Natural killer cell (primary cell): ENCODE measurements at regions not wholly inside any gene's neighbourhood (a gene's known extent, or its start where the extent isn't known, plus 50 kb on each side); places are given as distances from the start of the nearest gene placed in this dataset.

Source experiments
- ATAC-seq, 3 donors: fragments of 150-1000 bp in 2 of 3; fragments of 200-7000 bp in 1 of 3; cut with Tn5 transposase; 1 replicate in 1 of 3; 2 replicates in 2 of 3; pipeline ENCODE4 v1.10.0; 2021; ENCODE audit warnings: mild to moderate bottlenecking in 2 of 3, moderate library complexity in 2 of 3
- DNase-seq, 2 donors: peaks; one replicate each; pipeline versions ENCODE4 v3.0.0 to v3.0.0-alpha.2; 2013 to 2021; ENCODE audit warnings: mixed read lengths in 1 of 2
- H3K27ac ChIP-seq: one replicate; pipeline ENCODE4 v1.5.1; 2013; ENCODE audit warnings: mild to moderate bottlenecking, low read length
- H3K27me3 ChIP-seq: one replicate; pipeline ENCODE4 v1.6.1; 2013; ENCODE audit warnings: low read length; ENCODE audit not compliant: control insufficient read depth, insufficient read depth
- H3K36me3 ChIP-seq: one replicate; pipeline ENCODE4 v1.6.1; 2013; ENCODE audit warnings: low read length; ENCODE audit not compliant: control insufficient read depth, insufficient read depth
- H3K4me1 ChIP-seq: one replicate; pipeline ENCODE4 v1.6.1; 2013; ENCODE audit warnings: low read length; ENCODE audit not compliant: control insufficient read depth, insufficient read depth
- H3K4me3 ChIP-seq: one replicate; pipeline ENCODE4 v1.5.1; 2013; ENCODE audit warnings: low read length
- H3K9me3 ChIP-seq: one replicate; pipeline ENCODE4 v1.6.1; 2013; ENCODE audit warnings: low read length; ENCODE audit not compliant: control insufficient read depth, insufficient read depth
- H3K27ac Mint-ChIP-seq, 2 donors: one replicate each; pipeline ENCODE4 v1.8.0; 2022; ENCODE audit warnings: mild to moderate bottlenecking in 2 of 2, mixed read lengths in 2 of 2, moderate library complexity in 1 of 2
- H3K27me3 Mint-ChIP-seq, 2 donors: one replicate each; pipeline ENCODE4 v1.8.0; 2022; ENCODE audit warnings: low read depth in 2 of 2, mixed read lengths in 2 of 2
- H3K36me3 Mint-ChIP-seq: one replicate; pipeline ENCODE4 v1.8.0; 2022; ENCODE audit warnings: mixed read lengths
- H3K4me1 Mint-ChIP-seq, 2 donors: one replicate each; pipeline ENCODE4 v1.8.0; 2022; ENCODE audit warnings: mixed read lengths in 2 of 2
- H3K4me3 Mint-ChIP-seq: one replicate; pipeline ENCODE4 v1.8.0; 2022; ENCODE audit warnings: mild to moderate bottlenecking, moderate library complexity, mixed read lengths
- H3K9me3 Mint-ChIP-seq, 2 donors: one replicate each; pipeline ENCODE4 v1.8.0; 2022; ENCODE audit warnings: mixed read lengths in 2 of 2
- CTCF ChIP-seq: fragments of 200-600 bp; IDR thresholded peaks from one replicate; pipeline ENCODE4 v1.8.0; 2022; ENCODE audit warnings: antibody characterized with exemption
- WGBS: methylation state at CpG from one replicate; pipeline ENCODE4 v1.1.7; 2013; ENCODE audit warnings: missing lambda C conversion rate; ENCODE audit not compliant: insufficient coverage; 5-methylcytosine and 5-hydroxymethylcytosine counted together
- intact Hi-C: fragments of 100-400 bp; cut with micrococcal nuclease; formaldehyde crosslinking; loops from one replicate; pipeline ENCODE4 v1.14.2; 2022

GRCh38 chr3:143901105-143901504 lies 52.8 kb upstream of the SLC9A9 start:
- ATAC-seq, result no peak
- intact Hi-C loops, result no loop called here

GRCh38 chr3:143902210-143902609 lies 53.9 kb upstream of the SLC9A9 start:
- H3K4me1 Mint-ChIP-seq, result no peaks in the 10 kb centered on the region
- no peaks in the 10 kb centered on the region for H3K36me3 Mint-ChIP-seq
- H3K27ac Mint-ChIP-seq, result no peak overlapping the region
- no peaks in the 10 kb centered on the region for H3K4me1 ChIP-seq
- H3K9me3 Mint-ChIP-seq, result no peaks in the 10 kb centered on the region
- H3K4me3 ChIP-seq, result no peak overlapping the region
- intact Hi-C loops, result no loop called here
- WGBS, result 90% methylated on average over 3 of the region's 3 CpGs
- no peaks in the 10 kb centered on the region for H3K9me3 ChIP-seq
- peaks cover 2% of the 10 kb centered on the region for H3K27me3 ChIP-seq
- H3K4me3 Mint-ChIP-seq, result no peak overlapping the region
- no peaks in the 10 kb centered on the region for H3K36me3 ChIP-seq
- H3K27ac ChIP-seq, result no peak overlapping the region
- H3K27me3 Mint-ChIP-seq, result peaks cover 3 to 8% of the 10 kb centered on the region in 2 donors
- DNase-seq (no peak), ATAC-seq (no peak)
- no peak for TF ChIP-seq CTCF

More at GRCh38 chr3:143901105-143901504, 52.8 kb upstream of the SLC9A9 start:
- no peak overlapping the region for H3K27ac Mint-ChIP-seq
- H3K4me1 Mint-ChIP-seq, result no peaks in the 10 kb centered on the region
- Histone ChIP-seq H3K27me3 (peaks cover 2% of the 10 kb centered on the region), H3K4me1 (no peaks in the 10 kb centered on the region), H3K9me3 (no peaks in the 10 kb centered on the region), H3K27ac (no peak overlapping the region), H3K4me3 (no peak overlapping the region), H3K36me3 (no peaks in the 10 kb centered on the region)
- no peaks in the 10 kb centered on the region for H3K36me3 Mint-ChIP-seq
- H3K9me3 Mint-ChIP-seq, result no peaks in the 10 kb centered on the region
- H3K27me3 Mint-ChIP-seq, result peaks cover 3 to 6% of the 10 kb centered on the region in 2 donors
- no peak for DNase-seq
- H3K4me3 Mint-ChIP-seq, result no peak overlapping the region
- no peak for TF ChIP-seq CTCF

GRCh38 chr3:143910756-143911155 lies 60.9 kb upstream of the DIPK2A start:
- no peak for TF ChIP-seq CTCF
- no peak overlapping the region for H3K4me3 Mint-ChIP-seq
- no peak for ATAC-seq

GRCh38 chr3:143914257-143914656 lies 57.4 kb upstream of the DIPK2A start:
- intact Hi-C loops, result no loop called here
- H3K4me1 Mint-ChIP-seq, result no peaks in the 10 kb centered on the region
- Histone ChIP-seq H3K4me3 (no peak overlapping the region), H3K27me3 (peaks cover 3% of the 10 kb centered on the region), H3K9me3 (no peaks in the 10 kb centered on the region), H3K36me3 (no peaks in the 10 kb centered on the region), H3K4me1 (no peaks in the 10 kb centered on the region), H3K27ac (no peak overlapping the region)
- TF ChIP-seq CTCF, result no peak
- no peaks in the 10 kb centered on the region for H3K36me3 Mint-ChIP-seq
- ATAC-seq (no peak), DNase-seq (no peak)
- no CpG with 5 or more reads among the region's 2 CpGs for WGBS
- peaks cover 15 to 41% of the 10 kb centered on the region in 2 donors for H3K27me3 Mint-ChIP-seq
- H3K27ac Mint-ChIP-seq, result no peak overlapping the region
- no peak overlapping the region for H3K4me3 Mint-ChIP-seq
- no peaks in the 10 kb centered on the region for H3K9me3 Mint-ChIP-seq

More at GRCh38 chr3:143910756-143911155, 60.9 kb upstream of the DIPK2A start:
- H3K27me3 ChIP-seq, result peaks cover 6% of the 10 kb centered on the region
- no peaks in the 10 kb centered on the region for H3K4me1 Mint-ChIP-seq
- no peak overlapping the region for H3K27ac Mint-ChIP-seq
- intact Hi-C loops, result no loop called here
- no peak overlapping the region for H3K27ac ChIP-seq
- no peak for DNase-seq
- H3K4me1 ChIP-seq, result no peaks in the 10 kb centered on the region
- H3K4me3 ChIP-seq, result no peak overlapping the region
- H3K36me3 Mint-ChIP-seq, result no peaks in the 10 kb centered on the region
- H3K9me3 Mint-ChIP-seq, result no peaks in the 10 kb centered on the region
- H3K36me3 ChIP-seq, result no peaks in the 10 kb centered on the region
- peaks cover 17 to 64% of the 10 kb centered on the region in 2 donors for H3K27me3 Mint-ChIP-seq
- no peaks in the 10 kb centered on the region for H3K9me3 ChIP-seq
